Vagina (tissue), 2 donors: ENCODE measurements at regions not wholly inside any gene's neighbourhood (a gene's known extent, or its start where the extent isn't known, plus 50 kb on each side); places are given as distances from the start of the nearest gene placed in this dataset.

ENCODE experiments used
- CTCF ChIP-seq, 3 experiments: fragments of 450-650 bp in 2 of 3; fragments of 200-600 bp in 1 of 3; sonication (generic) in 1 of 3; IDR thresholded peaks; one replicate each; pipeline ENCODE4 v1.5.1; 2017 to 2019; ENCODE audit warnings: antibody characterized with exemption in 3 of 3, mild to moderate bottlenecking in 2 of 3, moderate library complexity in 2 of 3
- POLR2A ChIP-seq, 2 donors: fragments of 450-650 bp; IDR thresholded peaks; one replicate each; pipeline ENCODE4 v1.6.1; 2017; ENCODE audit warnings: antibody characterized with exemption in 2 of 2, mild to moderate bottlenecking in 2 of 2, moderate library complexity in 2 of 2

GRCh38 chr14:98018628-98019027, 1221.4 kb downstream of the VRK1 start:
- TF ChIP-seq CTCF (IDR thresholded peaks at IDR 0.05), result no peak
- TF ChIP-seq POLR2A (IDR thresholded peaks at IDR 0.05), result no peak
